ENCODE measurements at regions not wholly inside any gene's neighbourhood (a gene's known extent, or its start where the extent isn't known, plus 50 kb on each side); places are given as distances from the start of the nearest gene placed in this dataset.

DNA sequence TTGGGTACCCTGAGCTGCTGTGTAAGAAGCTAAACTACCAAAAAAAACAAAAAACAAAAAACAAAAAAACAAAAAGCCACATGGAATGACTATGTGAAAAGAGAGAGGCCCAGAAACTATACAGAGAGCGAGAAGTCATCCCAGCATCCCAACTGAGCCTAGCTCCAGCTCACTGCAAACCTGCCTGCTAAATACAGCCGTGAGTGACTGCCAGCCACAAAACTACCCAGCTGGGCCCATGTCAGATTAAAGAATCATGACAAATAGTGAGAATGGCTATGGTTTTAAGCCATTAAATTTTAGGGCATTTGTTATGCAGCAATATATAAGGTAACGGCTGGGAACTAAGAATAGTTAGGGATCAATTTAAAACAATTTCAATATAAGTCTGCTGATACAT, 335.1 kb upstream of the PDE4D start (continued):
- no peak for TF ChIP-seq BRCA1 (CRISPR knock-in tag; IDR thresholded peaks at IDR 0.05)
- no peak for TF ChIP-seq KLF11 (CRISPR knock-in tag; IDR thresholded peaks at IDR 0.05)
- no peak for TF ChIP-seq RFXAP (CRISPR knock-in tag; IDR thresholded peaks at IDR 0.05; ENCODE audit: borderline replicate concordance)
- no peak for TF ChIP-seq ZNF839 (CRISPR knock-in tag; IDR thresholded peaks at IDR 0.05; ENCODE audit: borderline replicate concordance)
- TF ChIP-seq SALL1 (CRISPR knock-in tag; IDR thresholded peaks at IDR 0.05) = no peak
- TF ChIP-seq ZNF484 (CRISPR knock-in tag; IDR thresholded peaks at IDR 0.05; ENCODE audit: borderline replicate concordance, low read depth) = no peak

DNA sequence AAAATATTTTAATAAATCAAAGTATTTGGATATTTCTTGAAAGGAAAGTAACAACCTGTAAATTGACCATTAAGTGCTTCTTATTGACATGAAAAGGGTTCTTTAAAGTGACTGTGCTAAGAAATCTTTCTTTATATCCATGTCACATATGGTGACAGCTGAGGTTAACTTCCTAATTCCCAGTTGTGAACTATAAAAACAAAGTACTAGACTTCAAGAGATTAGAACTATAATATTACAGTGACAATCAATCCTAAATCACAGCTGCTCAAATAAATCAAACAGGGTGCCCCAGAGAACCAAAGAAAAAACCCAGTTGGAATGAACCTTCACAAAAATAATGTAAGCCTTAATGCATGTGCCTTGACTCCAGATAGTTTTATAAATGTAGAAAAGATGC, 332.6 kb upstream of the PDE4D start:
- BruUV-seq (replicated peaks) = no TSS peak
- H2AFZ ChIP-seq (ENCODE audit: low read length) = no peak overlapping the region
- no peak overlapping the region for H3K4me3 ChIP-seq (replicated peaks in 1 of 3; ENCODE audit: insufficient read depth in 1 of 3, low read depth in 2 of 3, low read length in 3 of 3)
- no peak overlapping the region for H3K4me2 ChIP-seq (ENCODE audit: low read depth, low read length)
- H3K27me3 ChIP-seq (ENCODE audit: control insufficient read depth in 1 of 2, insufficient read depth in 2 of 2, low read length in 2 of 2) = no peaks in the 10 kb centered on the region
- POLR2A ChIA-PET = no interaction called here
- TF ChIP-seq KDM4B (CRISPR knock-in tag; IDR thresholded peaks at IDR 0.05) = no peak
- TF ChIP-seq HMGA1 (CRISPR knock-in tag; conservative IDR thresholded peaks at IDR 0.05) = no peak
- no peak for TF ChIP-seq ZNF749 (CRISPR knock-in tag; IDR thresholded peaks at IDR 0.05; ENCODE audit: borderline replicate concordance)
- TF ChIP-seq ZFP36 (IDR thresholded peaks at IDR 0.05; ENCODE audit: borderline replicate concordance, low read depth, low read length, partially characterized antibody) = no peak
- no peak for TF ChIP-seq ZNF160 (CRISPR knock-in tag; IDR thresholded peaks at IDR 0.05)
- TF ChIP-seq ZNF10 (CRISPR knock-in tag; IDR thresholded peaks at IDR 0.05; ENCODE audit: borderline replicate concordance, low read depth) = no peak
- no peak for TF ChIP-seq SSRP1 (CRISPR knock-in tag; IDR thresholded peaks at IDR 0.05)
- no peak for TF ChIP-seq ZNF441 (CRISPR knock-in tag; IDR thresholded peaks at IDR 0.05; ENCODE audit: borderline replicate concordance)
- TF ChIP-seq, protein P1, sequence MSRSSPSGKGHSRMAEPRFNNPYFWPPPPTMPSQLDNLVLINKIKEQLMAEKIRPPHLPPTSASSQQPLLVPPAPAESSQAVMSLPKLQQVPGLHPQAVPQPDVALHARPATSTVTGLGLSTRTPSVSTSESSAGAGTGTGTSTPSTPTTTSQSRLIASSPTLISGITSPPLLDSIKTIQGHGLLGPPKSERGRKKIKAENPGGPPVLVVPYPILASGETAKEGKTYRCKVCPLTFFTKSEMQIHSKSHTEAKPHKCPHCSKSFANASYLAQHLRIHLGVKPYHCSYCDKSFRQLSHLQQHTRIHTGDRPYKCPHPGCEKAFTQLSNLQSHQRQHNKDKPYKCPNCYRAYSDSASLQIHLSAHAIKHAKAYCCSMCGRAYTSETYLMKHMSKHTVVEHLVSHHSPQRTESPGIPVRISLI (CRISPR knock-in tag; IDR thresholded peaks at IDR 0.05; ENCODE audit: borderline replicate concordance) = no peak
- no peak for TF ChIP-seq DNMT3B (CRISPR knock-in tag; conservative IDR thresholded peaks at IDR 0.05)
- TF ChIP-seq ZNF7 (CRISPR knock-in tag; IDR thresholded peaks at IDR 0.05) = no peak
- TF ChIP-seq, protein P2, sequence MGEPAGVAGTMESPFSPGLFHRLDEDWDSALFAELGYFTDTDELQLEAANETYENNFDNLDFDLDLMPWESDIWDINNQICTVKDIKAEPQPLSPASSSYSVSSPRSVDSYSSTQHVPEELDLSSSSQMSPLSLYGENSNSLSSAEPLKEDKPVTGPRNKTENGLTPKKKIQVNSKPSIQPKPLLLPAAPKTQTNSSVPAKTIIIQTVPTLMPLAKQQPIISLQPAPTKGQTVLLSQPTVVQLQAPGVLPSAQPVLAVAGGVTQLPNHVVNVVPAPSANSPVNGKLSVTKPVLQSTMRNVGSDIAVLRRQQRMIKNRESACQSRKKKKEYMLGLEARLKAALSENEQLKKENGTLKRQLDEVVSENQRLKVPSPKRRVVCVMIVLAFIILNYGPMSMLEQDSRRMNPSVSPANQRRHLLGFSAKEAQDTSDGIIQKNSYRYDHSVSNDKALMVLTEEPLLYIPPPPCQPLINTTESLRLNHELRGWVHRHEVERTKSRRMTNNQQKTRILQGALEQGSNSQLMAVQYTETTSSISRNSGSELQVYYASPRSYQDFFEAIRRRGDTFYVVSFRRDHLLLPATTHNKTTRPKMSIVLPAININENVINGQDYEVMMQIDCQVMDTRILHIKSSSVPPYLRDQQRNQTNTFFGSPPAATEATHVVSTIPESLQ (CRISPR knock-in tag; conservative IDR thresholded peaks at IDR 0.05) = no peak
- no peak for TF ChIP-seq NFYC (CRISPR knock-in tag; IDR thresholded peaks at IDR 0.05)
- H4K20me1 ChIP-seq (ENCODE audit: insufficient read depth, low read length) = no peaks in the 10 kb centered on the region
- no peaks in the 10 kb centered on the region for H3K79me2 ChIP-seq (ENCODE audit: insufficient read depth, low read length)
- ATAC-seq (no peak), DNase-seq (ENCODE audit: low spot score) (no peak), FAIRE-seq (no peak)
- in situ Hi-C loops (cut with HindIII; ENCODE audit: extremely low pct_ligation_motif_present, low pct_unique_long_range_greater_than_20kb) (no loop called here), intact Hi-C loops (cut with micrococcal nuclease; ENCODE audit: unreplicated experiment) (no loop called here)
- peaks cover 5% of the 10 kb centered on the region; the same call in 1 of the 2 replicates for H3K4me1 ChIP-seq (ENCODE audit: insufficient read depth, low read length)
- H3K9me3 ChIP-seq (ENCODE audit: low read length) = no peaks in the 10 kb centered on the region
- no peaks in the 10 kb centered on the region for H3K36me3 ChIP-seq (replicated peaks in 1 of 2; ENCODE audit: control insufficient read depth in 1 of 2, insufficient read depth in 2 of 2, low read length in 2 of 2)
- no peak overlapping the region for H3K9ac ChIP-seq (ENCODE audit: insufficient read depth, low read depth, low read length)
- H3K27ac ChIP-seq (ENCODE audit: extremely low read length, insufficient read depth, low read length) = no peak overlapping the region
- CTCF ChIA-PET (ENCODE audit: low intra/inter-chr PET ratio, low total read pairs) = no interaction called here
